K562 (cell line): ENCODE measurements at regions not wholly inside any gene's neighbourhood (a gene's known extent, or its start where the extent isn't known, plus 50 kb on each side); places are given as distances from the start of the nearest gene placed in this dataset.

Experiments
- ATAC-seq: fragments of 200-7000 bp; cut with Tn5 transposase; 3 replicates; pipeline ENCODE4 v1.9.1; 2020; ENCODE audit warnings: moderate library complexity
- BruUV-seq: library from RNA; stranded (reverse); fragments of 400-500 nt; replicated peaks from 2 replicates; lab custom pipeline; 2021; lab: Mats Ljungman, UMichigan
- CTCF ChIA-PET: fragments of 300-600 bp; formaldehyde crosslinking; extraction: SDS; loops from one replicate; lab custom pipeline; 2021; ENCODE audit warnings: low intra/inter-chr PET ratio; lab: Yijun Ruan, JAX
- POLR2A ChIA-PET: fragments of 300-600, 350-650 bp; sonication (Branson Sonifier 250); formaldehyde crosslinking; extraction: SDS; loops from one replicate; lab custom pipeline; 2021; ENCODE audit warnings: antibody characterized with exemption, inconsistent platforms; lab: Yijun Ruan, JAX
- DNase-seq, 4 experiments: peaks; one replicate each; pipeline versions ENCODE4 v3.0.0 to v3.0.0-alpha.2; 2011 to 2018; ENCODE audit warnings: low spot score in 3 of 4, mixed read lengths in 3 of 4; ENCODE audit errors: extremely low read depth in 1 of 4
- FAIRE-seq: peaks from 2 replicates; lab custom pipeline; 2011; peaks lifted over from hg19 to GRCh38; lab: Jason Lieb, UNC
- H2AFZ ChIP-seq: 2 replicates; pipeline ENCODE4 v1.6.0; 2011; ENCODE audit warnings: low read depth, low read length, control low read depth, inconsistent platforms
- H3K27ac ChIP-seq: fragments of 200-600 bp; 3 replicates; pipeline ENCODE4 v1.8.0; 2011; ENCODE audit warnings: low read depth, mild to moderate bottlenecking, control low read depth, inconsistent platforms, low read length, moderate library complexity, mixed read lengths; ENCODE audit errors: extremely low read depth
- H3K27me3 ChIP-seq, 2 experiments: fragments of 300-600 bp in 1 of 2; 2 replicates in 1 of 2; 3 replicates in 1 of 2; pipeline versions ENCODE4 v1.6.0 to v1.8.0; 2011; ENCODE audit warnings: inconsistent platforms in 2 of 2, low read length in 2 of 2, mild to moderate bottlenecking in 1 of 2, mixed read lengths in 1 of 2, moderate library complexity in 1 of 2; ENCODE audit not compliant: control insufficient read depth in 2 of 2, insufficient read depth in 2 of 2
- H3K36me3 ChIP-seq: fragments of 300-600 bp; 3 replicates; pipeline ENCODE4 v1.8.0; 2011; ENCODE audit warnings: mild to moderate bottlenecking, low read length, inconsistent platforms; ENCODE audit not compliant: control insufficient read depth, insufficient read depth
- H3K4me1 ChIP-seq, 2 experiments: fragments of 200-600 bp in 1 of 2; replicated peaks in 1 of 2; 2 replicates in 1 of 2; 3 replicates in 1 of 2; pipeline versions ENCODE4 v1.5.1 to v1.8.0; 2011; ENCODE audit warnings: inconsistent platforms in 2 of 2, low read length in 2 of 2, mild to moderate bottlenecking in 1 of 2, mixed read lengths in 1 of 2, moderate library complexity in 1 of 2; ENCODE audit not compliant: control insufficient read depth in 2 of 2, insufficient read depth in 2 of 2
- H3K4me2 ChIP-seq: 2 replicates; pipeline ENCODE4 v1.6.1; 2011; ENCODE audit warnings: low read length, control low read depth, inconsistent platforms, mixed read lengths; ENCODE audit not compliant: insufficient read depth
- H3K4me3 ChIP-seq: fragments of 200-600 bp; sonication (generic), shearing (Covaris generic); 2 replicates; pipeline ENCODE4 v1.5.1; 2016; ENCODE audit warnings: control low read depth, inconsistent platforms
- H3K79me2 ChIP-seq: fragments of 200-600 bp; 3 replicates; pipeline ENCODE4 v1.8.0; 2011; ENCODE audit warnings: low read length, inconsistent platforms; ENCODE audit not compliant: control insufficient read depth, insufficient read depth
- H3K9ac ChIP-seq, 2 experiments: 2 replicates each; pipeline versions ENCODE4 v1.6.0 to v1.6.1; 2011; ENCODE audit warnings: low read depth in 2 of 2, low read length in 2 of 2, control low read depth in 1 of 2, inconsistent platforms in 1 of 2, mild to moderate bottlenecking in 1 of 2, mixed read lengths in 1 of 2; ENCODE audit not compliant: insufficient read depth in 1 of 2
- H3K9me1 ChIP-seq: one replicate; pipeline ENCODE4 v1.6.0; 2011; ENCODE audit warnings: inconsistent platforms, mild to moderate bottlenecking, low read length, moderate library complexity; ENCODE audit not compliant: control insufficient read depth, insufficient read depth
- H3K9me3 ChIP-seq: replicated peaks from 2 replicates; pipeline ENCODE4 v1.5.1; 2011; ENCODE audit warnings: low read depth, low read length, inconsistent platforms; ENCODE audit not compliant: control insufficient read depth, insufficient read depth
- H4K20me1 ChIP-seq: replicated peaks from 2 replicates; pipeline ENCODE4 v1.6.1; 2011; ENCODE audit warnings: low read length, inconsistent platforms, mixed read lengths; ENCODE audit not compliant: control insufficient read depth, insufficient read depth
- MGA ChIP-seq: fragments of 450-650 bp; IDR thresholded peaks from 2 replicates; pipeline ENCODE4 v1.6.1; 2016; ENCODE audit warnings: mild to moderate bottlenecking, moderate library complexity
- NFATC3 ChIP-seq: fragments of 450-650 bp; IDR thresholded peaks from 2 replicates; pipeline ENCODE4 v1.6.1; 2017; ENCODE audit warnings: mild to moderate bottlenecking
- PRPF4 ChIP-seq: fragments of 200-400 bp; formaldehyde crosslinking; IDR thresholded peaks from one replicate; pipeline ENCODE4 v1.6.1; 2017; ENCODE audit warnings: low read length, low read depth, mild to moderate bottlenecking; ENCODE audit not compliant: insufficient read depth, poor library complexity, severe bottlenecking
- RBM34 ChIP-seq: fragments of 200-400 bp; formaldehyde crosslinking; IDR thresholded peaks from 2 replicates; pipeline ENCODE4 v1.6.1; 2018; ENCODE audit warnings: low read length, borderline replicate concordance; ENCODE audit not compliant: insufficient read depth
- TOE1 ChIP-seq, 2 experiments: fragments of 450-650 bp in 1 of 2; sonication (generic) in 1 of 2; formaldehyde crosslinking in 1 of 2; IDR thresholded peaks; 2 replicates each; pipeline versions ENCODE4 v1.7.1 to v1.8.0; 2016 to 2022; ENCODE audit warnings: borderline replicate concordance in 2 of 2, mild to moderate bottlenecking in 2 of 2, antibody characterized with exemption in 1 of 2, inconsistent platforms in 1 of 2, low read depth in 1 of 2, missing genetic modification reagents in 1 of 2, moderate library complexity in 1 of 2
- UBTF ChIP-seq, 2 experiments: IDR thresholded peaks; 2 replicates each; pipeline ENCODE4 v1.6.1; 2012; ENCODE audit warnings: improper control_type of control experiment in 2 of 2, low read depth in 2 of 2, low read length in 2 of 2, borderline replicate concordance in 1 of 2
- ZNF282 ChIP-seq: sonication (generic); formaldehyde crosslinking; IDR thresholded peaks from 2 replicates; pipeline ENCODE4 v1.8.1; 2023; ENCODE audit warnings: missing genetic modification reagents
- WGBS: fragments of 100-300 bp; shearing (Covaris generic); methylation state at CpG from one replicate; pipeline ENCODE4 v1.1.6; 2016; ENCODE audit warnings: low coverage, mixed read lengths; ENCODE audit not compliant: insufficient coverage; ENCODE audit errors: missing lambda C conversion rate; 5-methylcytosine and 5-hydroxymethylcytosine counted together
- in situ Hi-C: fragments of 300-500 bp; cut with MboI; formaldehyde crosslinking; loops from 4 replicates; pipeline ENCODE4 v1.15.0; 2018; ENCODE audit warnings: inconsistent platforms, mixed read lengths
- intact Hi-C: fragments of 100-400 bp; cut with micrococcal nuclease; formaldehyde crosslinking; loops from 2 replicates; pipeline ENCODE4 v1.14.2; 2022

GRCh38 chr14:105853907-105854599, 327.7 kb downstream of the TMEM121 start:
- peaks cover 0 to 13% of the 10 kb centered on the region in 2 experiments; a peak in 1 of 5 replicates for H3K27me3 ChIP-seq
- CTCF ChIA-PET = no interaction called here
- no peak for TF ChIP-seq TOE1 (IDR thresholded peaks at IDR 0.05; ENCODE audit: borderline replicate concordance)
- TF ChIP-seq TOE1 (CRISPR knock-in tag; IDR thresholded peaks at IDR 0.05; ENCODE audit: borderline replicate concordance, low read depth) = no peak
- no peak for TF ChIP-seq PRPF4
- no peak for TF ChIP-seq UBTF (IDR thresholded peaks at IDR 0.05; ENCODE audit: borderline replicate concordance in 1 of 2, low read depth in 2 of 2, low read length in 2 of 2)
- no peak for TF ChIP-seq MGA
- TF ChIP-seq ZNF282 (CRISPR knock-in tag) = no peak
- no peak for TF ChIP-seq NFATC3
- no peak for TF ChIP-seq RBM34

More at GRCh38 chr14:105853907-105854599, 327.7 kb downstream of the TMEM121 start:
- no peak overlapping the region for H3K4me3 ChIP-seq
- FAIRE-seq (no peak), DNase-seq (no peak), ATAC-seq (no peak)
- in situ Hi-C loops = no loop called here
- no peak overlapping the region for H3K4me2 ChIP-seq
- no peaks in the 10 kb centered on the region for H3K9me1 ChIP-seq
- BruUV-seq = no TSS peak
- H3K9ac ChIP-seq = no peak overlapping the region
- H3K9me3 ChIP-seq = no peaks in the 10 kb centered on the region
- H4K20me1 ChIP-seq = no peaks in the 10 kb centered on the region
- intact Hi-C loops = no loop called here
- no peaks in the 10 kb centered on the region for H3K36me3 ChIP-seq
- no peak overlapping the region for H3K27ac ChIP-seq
- POLR2A ChIA-PET = no interaction called here
- H3K79me2 ChIP-seq = no peaks in the 10 kb centered on the region
- no peak overlapping the region for H2AFZ ChIP-seq
- H3K4me1 ChIP-seq = peaks cover 0 to 5% of the 10 kb centered on the region in 2 experiments; a peak in 1 of 5 replicates
- WGBS = 0% methylated on average over 15 of the region's 25 CpGs
